K562 (cell line): ENCODE measurements at regions not wholly inside any gene's neighbourhood (a gene's known extent, or its start where the extent isn't known, plus 50 kb on each side); places are given as distances from the start of the nearest gene placed in this dataset.
"Not testable (repeated sequence)": the region's sequence is repeated elsewhere in the genome, so short reads cannot be mapped to it uniquely, and the experiment has no call there.

ENCODE experiments used
- BRCA1 ChIP-seq, 2 experiments: fragments of 450-650 bp in 1 of 2; sonication (generic) in 1 of 2; formaldehyde crosslinking in 1 of 2; IDR thresholded peaks; 2 replicates each; pipeline versions ENCODE4 v1.5.0 to v1.6.1; 2017 to 2020; ENCODE audit warnings: mild to moderate bottlenecking in 1 of 2, missing genetic modification reagents in 1 of 2
- BRD4 ChIP-seq: fragments of 200-600 bp; sonication (generic); IDR thresholded peaks from 2 replicates; pipeline ENCODE4 v1.6.1; 2017; ENCODE audit warnings: inconsistent platforms
- CEBPB ChIP-seq: fragments of 450-650 bp; IDR thresholded peaks from 2 replicates; pipeline ENCODE4 v1.6.1; 2016; ENCODE audit warnings: missing genetic modification characterization, missing compliant biosample characterization
- FUS ChIP-seq: fragments of 200-400 bp; formaldehyde crosslinking; optimal IDR thresholded peaks from 2 replicates; pipeline ENCODE3; 2017; ENCODE audit warnings: low read depth, low read length
- MXI1 ChIP-seq: IDR thresholded peaks from 2 replicates; pipeline ENCODE4 v1.6.1; 2011; ENCODE audit warnings: low read depth, mild to moderate bottlenecking, improper control_type of control experiment, low read length
- NCOR1 ChIP-seq: fragments of 450-650 bp; IDR thresholded peaks from 2 replicates; pipeline ENCODE4 v1.6.1; 2016; ENCODE audit warnings: mild to moderate bottlenecking, moderate library complexity
- PRPF4 ChIP-seq: fragments of 200-400 bp; formaldehyde crosslinking; IDR thresholded peaks from one replicate; pipeline ENCODE4 v1.6.1; 2017; ENCODE audit warnings: low read length, low read depth, mild to moderate bottlenecking; ENCODE audit not compliant: insufficient read depth, poor library complexity, severe bottlenecking
- SIN3A ChIP-seq, 2 experiments: fragments of 150-350 bp in 1 of 2; IDR thresholded peaks; 2 replicates each; pipeline ENCODE4 v1.6.1; 2011 to 2016; ENCODE audit warnings: borderline replicate concordance in 2 of 2, low read depth in 2 of 2, low read length in 2 of 2, mild to moderate bottlenecking in 2 of 2, moderate library complexity in 2 of 2; ENCODE audit not compliant: control insufficient read depth in 1 of 2
- ZNF274 ChIP-seq: IDR thresholded peaks from 2 replicates; pipeline ENCODE4 v1.6.1; 2011; ENCODE audit warnings: low read depth, mild to moderate bottlenecking, low read length, moderate library complexity, borderline replicate concordance
- TF ChIP-seq, protein P1 (sequence below): IDR thresholded peaks from 3 replicates; pipeline ENCODE4 v1.6.1; 2011; ENCODE audit warnings: borderline replicate concordance, mild to moderate bottlenecking; ENCODE audit not compliant: insufficient read length, insufficient read depth
- TF ChIP-seq, protein P2 (sequence below): fragments of 450-650 bp; IDR thresholded peaks from 2 replicates; pipeline ENCODE4 v1.6.1; 2016; ENCODE audit warnings: borderline replicate concordance
- TF ChIP-seq, protein P3 (sequence below): fragments of 250-450 bp; sonication (Bioruptor Pico); IDR thresholded peaks from 2 replicates; pipeline ENCODE4 v1.8.0; 2021; ENCODE audit warnings: moderate library complexity, mild to moderate bottlenecking, inconsistent platforms

- not testable (repeated sequence) for TF ChIP-seq NCOR1; CEBPB (tag); BRCA1 (IDR thresholded peaks at IDR 0.05); BRCA1 (CRISPR knock-in tag; IDR thresholded peaks at IDR 0.05); FUS; MXI1; BRD4; PRPF4; ZNF274; SIN3A (IDR thresholded peaks at IDR 0.05; ENCODE audit: borderline replicate concordance in 2 of 2, control insufficient read depth in 1 of 2, low read depth in 2 of 2, low read length in 2 of 2)
- TF ChIP-seq, protein P1, sequence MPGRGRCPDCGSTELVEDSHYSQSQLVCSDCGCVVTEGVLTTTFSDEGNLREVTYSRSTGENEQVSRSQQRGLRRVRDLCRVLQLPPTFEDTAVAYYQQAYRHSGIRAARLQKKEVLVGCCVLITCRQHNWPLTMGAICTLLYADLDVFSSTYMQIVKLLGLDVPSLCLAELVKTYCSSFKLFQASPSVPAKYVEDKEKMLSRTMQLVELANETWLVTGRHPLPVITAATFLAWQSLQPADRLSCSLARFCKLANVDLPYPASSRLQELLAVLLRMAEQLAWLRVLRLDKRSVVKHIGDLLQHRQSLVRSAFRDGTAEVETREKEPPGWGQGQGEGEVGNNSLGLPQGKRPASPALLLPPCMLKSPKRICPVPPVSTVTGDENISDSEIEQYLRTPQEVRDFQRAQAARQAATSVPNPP: not testable (repeated sequence)
- TF ChIP-seq, protein P2, sequence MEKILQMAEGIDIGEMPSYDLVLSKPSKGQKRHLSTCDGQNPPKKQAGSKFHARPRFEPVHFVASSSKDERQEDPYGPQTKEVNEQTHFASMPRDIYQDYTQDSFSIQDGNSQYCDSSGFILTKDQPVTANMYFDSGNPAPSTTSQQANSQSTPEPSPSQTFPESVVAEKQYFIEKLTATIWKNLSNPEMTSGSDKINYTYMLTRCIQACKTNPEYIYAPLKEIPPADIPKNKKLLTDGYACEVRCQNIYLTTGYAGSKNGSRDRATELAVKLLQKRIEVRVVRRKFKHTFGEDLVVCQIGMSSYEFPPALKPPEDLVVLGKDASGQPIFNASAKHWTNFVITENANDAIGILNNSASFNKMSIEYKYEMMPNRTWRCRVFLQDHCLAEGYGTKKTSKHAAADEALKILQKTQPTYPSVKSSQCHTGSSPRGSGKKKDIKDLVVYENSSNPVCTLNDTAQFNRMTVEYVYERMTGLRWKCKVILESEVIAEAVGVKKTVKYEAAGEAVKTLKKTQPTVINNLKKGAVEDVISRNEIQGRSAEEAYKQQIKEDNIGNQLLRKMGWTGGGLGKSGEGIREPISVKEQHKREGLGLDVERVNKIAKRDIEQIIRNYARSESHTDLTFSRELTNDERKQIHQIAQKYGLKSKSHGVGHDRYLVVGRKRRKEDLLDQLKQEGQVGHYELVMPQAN: not testable (repeated sequence)
- TF ChIP-seq, protein P3, sequence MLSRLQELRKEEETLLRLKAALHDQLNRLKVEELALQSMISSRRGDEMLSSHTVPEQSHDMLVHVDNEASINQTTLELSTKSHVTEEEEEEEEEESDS (CRISPR knock-in tag): not testable (repeated sequence)
These were observed 261.5 kb upstream of the DIO3 start for GRCh38 chr14:101299781-101300180.
